ENCODE measurements at regions not wholly inside any gene's neighbourhood (a gene's known extent, or its start where the extent isn't known, plus 50 kb on each side); places are given as distances from the start of the nearest gene placed in this dataset.

- Histone ChIP-seq H3K9me3 (no peaks in the 10 kb centered on the region), H3K27me3 (no peaks in the 10 kb centered on the region), H3K4me1 (no peaks in the 10 kb centered on the region), H3K27ac (no peak overlapping the region), H3K4me3 (no peak overlapping the region), H3K36me3 (no peaks in the 10 kb centered on the region)
- intact Hi-C loops (cut with DNase I): no loop called here
- no peak for ATAC-seq
- DNase-seq: no peak
- TF ChIP-seq CTCF (IDR thresholded peaks at IDR 0.05): no peak
- 52 to 63% methylated on average over 1 of the region's 1 CpG for WGBS, 2 donors
Measured at GRCh38 chr4:111602848-111603247, 542.4 kb upstream of the FAM241A start.

GRCh38 chr4:111605111-111605510 lies 540.1 kb upstream of the FAM241A start:
- Histone ChIP-seq H3K4me3 (no peak overlapping the region), H3K27ac (no peak overlapping the region), H3K27me3 (no peaks in the 10 kb centered on the region), H3K36me3 (no peaks in the 10 kb centered on the region), H3K9me3 (no peaks in the 10 kb centered on the region), H3K4me1 (no peaks in the 10 kb centered on the region)
- no peak for TF ChIP-seq CTCF (IDR thresholded peaks at IDR 0.05)
- intact Hi-C loops (cut with DNase I): no loop called here
- 31 to 33% methylated on average over 1 of the region's 1 CpG for WGBS, 2 donors
- DNase-seq (no peak), ATAC-seq (no peak)

GRCh38 chr4:111610681-111611080 lies 534.6 kb upstream of the FAM241A start:
- WGBS, 2 donors: 79 to 83% methylated on average over 5 of the region's 5 CpGs
- Histone ChIP-seq H3K27ac (no peak overlapping the region), H3K27me3 (no peaks in the 10 kb centered on the region), H3K4me1 (no peaks in the 10 kb centered on the region), H3K4me3 (no peak overlapping the region), H3K9me3 (no peaks in the 10 kb centered on the region), H3K36me3 (no peaks in the 10 kb centered on the region)
- no peak for DNase-seq
- intact Hi-C loops (cut with DNase I): no loop called here
- no peak for ATAC-seq
- TF ChIP-seq CTCF (IDR thresholded peaks at IDR 0.05): no peak

GRCh38 chr4:111618908-111619307 lies 526.3 kb upstream of the FAM241A start:
- intact Hi-C loops (cut with DNase I): no loop called here
- 26 to 41% methylated on average over 6 of the region's 6 CpGs for WGBS, 2 donors

More at GRCh38 chr4:111618908-111619307, 526.3 kb upstream of the FAM241A start:
- no peak for ATAC-seq
- no peaks in the 10 kb centered on the region for H3K36me3 ChIP-seq
- peaks cover 0 to 6% (median 0%) of the 10 kb centered on the region in 7 donors for H3K27me3 ChIP-seq
- no peaks in the 10 kb centered on the region for H3K4me1 ChIP-seq
- no peak for TF ChIP-seq CTCF (IDR thresholded peaks at IDR 0.05)
- DNase-seq: no peak
- H3K4me3 ChIP-seq: no peak overlapping the region
- H3K9me3 ChIP-seq: peaks cover 0 to 9% (median 0%) of the 10 kb centered on the region in 11 donors
- H3K27ac ChIP-seq: no peak overlapping the region
